ENCODE measurements at regions not wholly inside any gene's neighbourhood (a gene's known extent, or its start where the extent isn't known, plus 50 kb on each side); places are given as distances from the start of the nearest gene placed in this dataset.
"Not testable (repeated sequence)": the region's sequence is repeated elsewhere in the genome, so short reads cannot be mapped to it uniquely, and the experiment has no call there.

GRCh38 chr10:42227859-42228258 lies 410.5 kb downstream of the ZNF33B start:
- H3K27ac Mint-ChIP-seq; H3K4me3 Mint-ChIP-seq; ATAC-seq (replicated peaks in 1 of 2); DNase-seq; H3K27me3 Mint-ChIP-seq (ENCODE audit: low read depth); H3K4me1 Mint-ChIP-seq (ENCODE audit: low read depth): not testable (repeated sequence)
- peaks cover 21 to 24% of the 10 kb centered on the region in 2 donors for H3K36me3 Mint-ChIP-seq (ENCODE audit: insufficient read depth in 2 of 2)
- H3K9me3 Mint-ChIP-seq, result peaks cover 28 to 29% of the 10 kb centered on the region in 2 donors

- not testable (repeated sequence) for ATAC-seq (replicated peaks in 1 of 2); H3K27me3 Mint-ChIP-seq (ENCODE audit: low read depth); H3K27ac Mint-ChIP-seq; H3K4me3 Mint-ChIP-seq; DNase-seq; H3K36me3 Mint-ChIP-seq (ENCODE audit: insufficient read depth in 2 of 2); H3K9me3 Mint-ChIP-seq; H3K4me1 Mint-ChIP-seq (ENCODE audit: low read depth)
Measured at GRCh38 chr10:42193588-42193987, 444.8 kb downstream of the ZNF33B start.

GRCh38 chr10:42192450-42192849 lies 445.9 kb downstream of the ZNF33B start:
- not testable (repeated sequence) for ATAC-seq (replicated peaks in 1 of 2); H3K9me3 Mint-ChIP-seq; H3K27me3 Mint-ChIP-seq (ENCODE audit: low read depth); H3K4me3 Mint-ChIP-seq; H3K4me1 Mint-ChIP-seq (ENCODE audit: low read depth); H3K36me3 Mint-ChIP-seq (ENCODE audit: insufficient read depth in 2 of 2); H3K27ac Mint-ChIP-seq
- DNase-seq, result peak; percentile 7 to 18

- H3K4me1 Mint-ChIP-seq (ENCODE audit: low read depth); H3K4me3 Mint-ChIP-seq; ATAC-seq (replicated peaks in 1 of 2); H3K36me3 Mint-ChIP-seq (ENCODE audit: insufficient read depth in 2 of 2); H3K27me3 Mint-ChIP-seq (ENCODE audit: low read depth); H3K9me3 Mint-ChIP-seq; H3K27ac Mint-ChIP-seq; DNase-seq: not testable (repeated sequence)
Measured at GRCh38 chr10:42187501-42188195, 450.7 kb downstream of the ZNF33B start.

GRCh38 chr10:42177793-42178689 lies 460.3 kb downstream of the ZNF33B start:
- H3K4me1 Mint-ChIP-seq (ENCODE audit: low read depth); H3K36me3 Mint-ChIP-seq (ENCODE audit: insufficient read depth in 2 of 2); H3K9me3 Mint-ChIP-seq; ATAC-seq (replicated peaks in 1 of 2): not testable (repeated sequence)
- peak in 1 of 2 donors; percentile 2 for DNase-seq
- H3K27ac Mint-ChIP-seq, result peak overlapping the region; percentile 97
- H3K27me3 Mint-ChIP-seq (ENCODE audit: low read depth), result peaks cover 48% of the 10 kb centered on the region
- peak overlapping the region; percentile 70 to 72 for H3K4me3 Mint-ChIP-seq

- Mint-ChIP-seq H3K36me3 (ENCODE audit: insufficient read depth in 2 of 2) (peaks cover 2 to 5% of the 10 kb centered on the region in 2 donors), H3K4me3 (no peak overlapping the region), H3K4me1 (ENCODE audit: low read depth) (no peaks in the 10 kb centered on the region), H3K27me3 (ENCODE audit: low read depth) (peaks cover 48% of the 10 kb centered on the region), H3K27ac (no peak overlapping the region), H3K9me3 (peaks cover 4 to 6% of the 10 kb centered on the region in 2 donors)
- DNase-seq, result no peak
- no peak for ATAC-seq (replicated peaks in 1 of 2)
Measured at GRCh38 chr10:42177077-42177792, 461.1 kb downstream of the ZNF33B start.

- Mint-ChIP-seq H3K4me3 (no peak overlapping the region), H3K9me3 (peaks cover 4 to 18% of the 10 kb centered on the region in 2 donors), H3K36me3 (ENCODE audit: insufficient read depth in 2 of 2) (peaks cover 7 to 11% of the 10 kb centered on the region in 2 donors), H3K27ac (no peak overlapping the region), H3K27me3 (ENCODE audit: low read depth) (no peaks in the 10 kb centered on the region), H3K4me1 (ENCODE audit: low read depth) (no peaks in the 10 kb centered on the region)
- ATAC-seq (replicated peaks in 1 of 2) (no peak), DNase-seq (no peak)
Measured at GRCh38 chr10:42150428-42151061, 487.8 kb downstream of the ZNF33B start.

GRCh38 chr10:42149722-42150427 lies 488.5 kb downstream of the ZNF33B start:
- H3K4me1 Mint-ChIP-seq (ENCODE audit: low read depth), result no peaks in the 10 kb centered on the region
- H3K27me3 Mint-ChIP-seq (ENCODE audit: low read depth), result no peaks in the 10 kb centered on the region
- no peak for DNase-seq
- peaks cover 4 to 12% of the 10 kb centered on the region in 2 donors for H3K9me3 Mint-ChIP-seq
- H3K4me3 Mint-ChIP-seq, result no peak overlapping the region
- no peak for ATAC-seq (replicated peaks in 1 of 2)
- H3K27ac Mint-ChIP-seq, result no peak overlapping the region
- peaks cover 7 to 11% of the 10 kb centered on the region in 2 donors for H3K36me3 Mint-ChIP-seq (ENCODE audit: insufficient read depth in 2 of 2)

GRCh38 chr10:42149027-42149700 lies 489.2 kb downstream of the ZNF33B start:
- peaks cover 6 to 15% of the 10 kb centered on the region in 2 donors for H3K9me3 Mint-ChIP-seq
- no peak overlapping the region for H3K27ac Mint-ChIP-seq
- no peak overlapping the region for H3K4me3 Mint-ChIP-seq
- no peak for ATAC-seq (replicated peaks in 1 of 2)
- H3K36me3 Mint-ChIP-seq (ENCODE audit: insufficient read depth in 2 of 2), result peaks cover 7 to 11% of the 10 kb centered on the region in 2 donors
- no peaks in the 10 kb centered on the region for H3K4me1 Mint-ChIP-seq (ENCODE audit: low read depth)
- no peak for DNase-seq
- H3K27me3 Mint-ChIP-seq (ENCODE audit: low read depth), result no peaks in the 10 kb centered on the region

- not testable (repeated sequence) for H3K4me3 Mint-ChIP-seq; H3K27me3 Mint-ChIP-seq (ENCODE audit: low read depth); H3K4me1 Mint-ChIP-seq (ENCODE audit: low read depth); H3K27ac Mint-ChIP-seq; DNase-seq; ATAC-seq (replicated peaks in 1 of 2)
- peaks cover 7 to 18% of the 10 kb centered on the region in 2 donors for H3K36me3 Mint-ChIP-seq (ENCODE audit: insufficient read depth in 2 of 2)
- H3K9me3 Mint-ChIP-seq, result peaks cover 19% of the 10 kb centered on the region in 2 donors
Measured at GRCh38 chr10:42146165-42146564, 492.2 kb downstream of the ZNF33B start.

- not testable (repeated sequence) for H3K27me3 Mint-ChIP-seq (ENCODE audit: low read depth); H3K4me1 Mint-ChIP-seq (ENCODE audit: low read depth); ATAC-seq (replicated peaks in 1 of 2); H3K36me3 Mint-ChIP-seq (ENCODE audit: insufficient read depth in 2 of 2); DNase-seq; H3K4me3 Mint-ChIP-seq; H3K27ac Mint-ChIP-seq
- peaks cover 9 to 14% of the 10 kb centered on the region in 2 donors for H3K9me3 Mint-ChIP-seq
Measured at GRCh38 chr10:42138023-42138422, 500.3 kb downstream of the ZNF33B start.

GRCh38 chr10:42113158-42113450 lies 525.3 kb downstream of the ZNF33B start:
- Mint-ChIP-seq H3K27ac (no peak overlapping the region), H3K4me3 (no peak overlapping the region), H3K27me3 (ENCODE audit: low read depth) (no peaks in the 10 kb centered on the region), H3K9me3 (peaks cover 1 to 7% of the 10 kb centered on the region in 2 donors), H3K4me1 (ENCODE audit: low read depth) (no peaks in the 10 kb centered on the region), H3K36me3 (ENCODE audit: insufficient read depth in 2 of 2) (peaks cover 0 to 7% of the 10 kb centered on the region in 2 donors)
- ATAC-seq (replicated peaks in 1 of 2), result no peak
- no peak for DNase-seq
